GM12878 (cell line): ENCODE measurements at regions not wholly inside any gene's neighbourhood (a gene's known extent, or its start where the extent isn't known, plus 50 kb on each side); places are given as distances from the start of the nearest gene placed in this dataset.

ENCODE experiments used
- ATAC-seq: fragments of 200-7000 bp; cut with Tn5 transposase; 3 replicates; pipeline ENCODE4 v1.9.1; 2020; ENCODE audit warnings: mild to moderate bottlenecking, moderate library complexity
- BruUV-seq: library from RNA; stranded (reverse); fragments of 400-500 nt; replicated peaks from 2 replicates; lab custom pipeline; 2021; lab: Mats Ljungman, UMichigan
- CTCF ChIA-PET: fragments of 300-600 bp; sonication (Branson Sonifier 250); formaldehyde crosslinking; extraction: SDS; loops from one replicate; lab custom pipeline; 2021; ENCODE audit warnings: inconsistent platforms; lab: Yijun Ruan, JAX
- POLR2A ChIA-PET: fragments of 350-600 bp; formaldehyde crosslinking; extraction: SDS; loops from one replicate; lab custom pipeline; 2021; ENCODE audit warnings: inconsistent platforms; lab: Charles Lee
- RAD21 ChIA-PET: fragments of 300-600 bp; sonication (Branson Sonifier 250); formaldehyde crosslinking; loops from one replicate; lab custom pipeline; 2023; ENCODE audit warnings: antibody characterized with exemption; ENCODE audit not compliant: unreplicated experiment; lab: Charles Lee
- SMC1A ChIA-PET: fragments of 300-600 bp; sonication (Branson Sonifier 250); formaldehyde crosslinking; loops from one replicate; lab custom pipeline; 2023; ENCODE audit not compliant: unreplicated experiment, uncharacterized antibody; lab: Charles Lee
- DNase-seq: peaks from one replicate; pipeline ENCODE4 v3.0.0-alpha.2; 2011; ENCODE audit warnings: low read depth, low spot score
- FAIRE-seq: peaks from 3 replicates; lab custom pipeline; 2011; peaks lifted over from hg19 to GRCh38; lab: Jason Lieb, UNC
- H2AFZ ChIP-seq: 2 replicates; pipeline ENCODE4 v1.6.0; 2011; ENCODE audit warnings: low read depth, low read length, control low read depth; ENCODE audit not compliant: control insufficient read depth
- H3K27ac ChIP-seq: 2 replicates; pipeline ENCODE4 v1.5.1; 2011; ENCODE audit warnings: control low read depth; ENCODE audit not compliant: control insufficient read depth, insufficient read depth
- H3K27me3 ChIP-seq, 2 experiments: replicated peaks in 1 of 2; 2 replicates each; pipeline versions ENCODE4 v1.6.0 to v1.6.1; 2011; ENCODE audit warnings: low read length in 1 of 2; ENCODE audit not compliant: control insufficient read depth in 2 of 2, insufficient read depth in 2 of 2
- H3K36me3 ChIP-seq, 2 experiments: 2 replicates each; pipeline ENCODE4 v1.5.1; 2011; ENCODE audit warnings: low read length in 1 of 2; ENCODE audit not compliant: control insufficient read depth in 2 of 2, insufficient read depth in 2 of 2
- H3K4me1 ChIP-seq: 2 replicates; pipeline ENCODE4 v1.6.1; 2011; ENCODE audit warnings: mild to moderate bottlenecking, low read length, moderate library complexity, mixed read lengths; ENCODE audit not compliant: control insufficient read depth, insufficient read depth
- H3K4me2 ChIP-seq: 2 replicates; pipeline ENCODE4 v1.6.0; 2011; ENCODE audit warnings: control low read depth; ENCODE audit not compliant: control insufficient read depth, insufficient read depth
- H3K4me3 ChIP-seq: fragments of 200-600 bp; sonication (generic); 2 replicates; pipeline ENCODE4 v1.5.1; 2016
- H3K79me2 ChIP-seq: 2 replicates; pipeline ENCODE4 v1.6.0; 2011; ENCODE audit warnings: low read length; ENCODE audit not compliant: control insufficient read depth, insufficient read depth
- H3K9ac ChIP-seq: 2 replicates; pipeline ENCODE4 v1.8.0; 2011; ENCODE audit warnings: low read length, control low read depth, mixed read lengths; ENCODE audit not compliant: control insufficient read depth, insufficient read depth
- H3K9me3 ChIP-seq: replicated peaks from 3 replicates; pipeline ENCODE4 v1.5.1; 2011; ENCODE audit warnings: mild to moderate bottlenecking, low read length; ENCODE audit not compliant: control insufficient read depth, insufficient read depth
- H4K20me1 ChIP-seq: 2 replicates; pipeline ENCODE4 v1.6.0; 2011; ENCODE audit not compliant: control insufficient read depth, insufficient read depth
- BACH1 ChIP-seq: fragments of 450-650 bp; IDR thresholded peaks from 2 replicates; pipeline ENCODE4 v1.6.1; 2017; ENCODE audit warnings: mild to moderate bottlenecking, borderline replicate concordance
- CHD2 ChIP-seq: IDR thresholded peaks from 2 replicates; pipeline ENCODE4 v1.6.1; 2011; ENCODE audit warnings: low read depth, low read length, improper control_type of control experiment, borderline replicate concordance
- HCFC1 ChIP-seq: fragments of 150-350 bp; IDR thresholded peaks from 2 replicates; pipeline ENCODE4 v1.6.1; 2014; ENCODE audit warnings: low read length
- PKNOX1 ChIP-seq: fragments of 450-650 bp; IDR thresholded peaks from 2 replicates; pipeline ENCODE4 v1.6.1; 2016; ENCODE audit warnings: mild to moderate bottlenecking
- PRDM15 ChIP-seq: fragments of 450-650 bp; formaldehyde crosslinking; IDR thresholded peaks from 2 replicates; pipeline ENCODE4 v1.4.0; 2020; ENCODE audit warnings: mild to moderate bottlenecking, moderate library complexity
- STAT3 ChIP-seq: IDR thresholded peaks from 2 replicates; pipeline ENCODE4 v1.6.1; 2011; ENCODE audit warnings: low read depth, low read length, improper control_type of control experiment
- TBL1XR1 ChIP-seq: IDR thresholded peaks from 2 replicates; pipeline ENCODE4 v1.6.1; 2012; ENCODE audit warnings: low read depth, low read length, improper control_type of control experiment
- ZBTB33 ChIP-seq: fragments of 450-650 bp; IDR thresholded peaks from 2 replicates; pipeline ENCODE4 v1.6.1; 2017; ENCODE audit warnings: mild to moderate bottlenecking
- ZBTB40 ChIP-seq: fragments of 450-650 bp; IDR thresholded peaks from 2 replicates; pipeline ENCODE4 v1.6.1; 2016; ENCODE audit warnings: mild to moderate bottlenecking, moderate library complexity, borderline replicate concordance
- WGBS: methylation state at CpG from one replicate; pipeline ENCODE4 v1.1.6; 2016; ENCODE audit warnings: low lambda C conversion rate; ENCODE audit not compliant: insufficient replicate concordance, insufficient coverage; ENCODE audit errors: missing lambda C conversion rate; 5-methylcytosine and 5-hydroxymethylcytosine counted together
- in situ Hi-C: fragments of 300-500 bp; cut with MboI; formaldehyde crosslinking; loops from 9 replicates; pipeline ENCODE4 v1.14.3; 2018; ENCODE audit warnings: mixed read lengths
- intact Hi-C: fragments of 100-400 bp; cut with micrococcal nuclease; formaldehyde crosslinking; loops from one replicate; pipeline ENCODE4 v1.14.2; 2022; ENCODE audit not compliant: unreplicated experiment

GRCh38 chr6:79408256-79408974, 128.8 kb downstream of the LCA5 start:
- BruUV-seq = no TSS peak
- ChIA-PET RAD21 (no interaction called here), CTCF (no interaction called here)
- no peaks in the 10 kb centered on the region for H3K9me3 ChIP-seq
- in situ Hi-C loops = no loop called here
- no peak for TF ChIP-seq PKNOX1
- TF ChIP-seq ZBTB40 = no peak
- TF ChIP-seq ZBTB33 = no peak
- TF ChIP-seq CHD2 = no peak
- TF ChIP-seq HCFC1 = no peak
- TF ChIP-seq TBL1XR1 = no peak
- TF ChIP-seq PRDM15 (CRISPR knock-in tag) = no peak
- no peak for TF ChIP-seq STAT3
- TF ChIP-seq BACH1 = no peak
- TF ChIP-seq, all 136 proteins: peak for 0
- FAIRE-seq (no peak), ATAC-seq (no peak), DNase-seq (no peak)
- no peaks in the 10 kb centered on the region for H4K20me1 ChIP-seq
- no peaks in the 10 kb centered on the region for H3K27me3 ChIP-seq
- no peaks in the 10 kb centered on the region for H3K79me2 ChIP-seq
- no peak overlapping the region for H3K4me3 ChIP-seq
- H3K4me1 ChIP-seq = no peaks in the 10 kb centered on the region
- ChIA-PET POLR2A (no interaction called here), SMC1A (no interaction called here)
- intact Hi-C loops = no loop called here
- 52% methylated on average over 7 of the region's 7 CpGs for WGBS
- H3K4me2 ChIP-seq = no peak overlapping the region
- H3K36me3 ChIP-seq = no peaks in the 10 kb centered on the region
- no peak overlapping the region for H3K9ac ChIP-seq
- no peak overlapping the region for H3K27ac ChIP-seq
- H2AFZ ChIP-seq = no peak overlapping the region
